ENCODE measurements at regions not wholly inside any gene's neighbourhood (a gene's known extent, or its start where the extent isn't known, plus 50 kb on each side); places are given as distances from the start of the nearest gene placed in this dataset.

DNA sequence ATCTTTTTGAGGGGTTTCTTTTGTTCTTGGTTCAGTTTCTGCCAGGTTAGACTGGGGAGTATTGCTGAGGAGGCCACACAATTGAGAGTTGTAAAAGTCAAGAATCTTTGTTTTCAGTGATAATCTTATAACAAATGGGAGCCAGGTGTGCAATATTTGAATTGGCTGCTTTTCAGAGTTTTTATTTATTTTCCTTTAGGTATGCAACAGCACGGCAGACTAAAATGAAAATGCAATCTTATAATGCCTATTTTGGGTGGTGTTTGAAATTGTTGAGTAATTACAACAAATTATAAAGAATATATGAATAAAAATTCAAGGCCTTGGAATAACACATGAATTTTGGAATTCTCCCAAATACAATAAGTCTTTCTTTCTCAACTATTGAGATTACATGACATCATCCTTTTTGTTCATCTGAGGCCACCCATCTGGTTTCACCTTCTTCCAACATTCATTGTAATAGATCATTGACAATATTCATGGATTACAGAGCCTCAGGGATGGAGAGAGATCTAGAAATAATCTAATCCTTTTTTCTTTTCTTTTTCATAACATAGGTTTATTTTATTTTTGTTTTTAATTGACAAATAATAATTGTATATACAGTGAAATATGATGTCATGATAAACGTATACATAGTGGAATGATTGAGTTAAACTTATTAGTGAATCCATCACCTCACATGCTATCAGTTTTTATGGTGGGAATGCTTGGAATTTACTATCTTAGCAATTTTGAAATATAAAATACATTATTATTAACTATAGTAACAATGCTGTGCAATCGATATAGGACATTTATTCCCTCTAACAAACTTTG lies 1061.0 kb downstream of the NR2F1-AS1 start:
- TF ChIP-seq CTCF (conservative IDR thresholded peaks at IDR 0.05; ENCODE audit: low read length) (no peak), EZH2phosphoT487 (IDR thresholded peaks at IDR 0.05; ENCODE audit: borderline replicate concordance, low read depth, low read length) (no peak)

Measured in OCI-LY7 (cell line).